GM23338 (cell line): ENCODE measurements at regions not wholly inside any gene's neighbourhood (a gene's known extent, or its start where the extent isn't known, plus 50 kb on each side); places are given as distances from the start of the nearest gene placed in this dataset.

Source experiments
- CREB1 ChIP-seq: fragments of 250-450 bp; sonication (Bioruptor Pico); IDR thresholded peaks from 2 replicates; pipeline ENCODE4 v1.5.0; 2020; ENCODE audit warnings: low read depth, mild to moderate bottlenecking, moderate library complexity
- EZH2 ChIP-seq: fragments of 200-600 bp; sonication (generic); IDR thresholded peaks from one replicate; pipeline ENCODE4 v1.8.0; 2017; ENCODE audit warnings: antibody characterized with exemption, mild to moderate bottlenecking, low read depth; ENCODE audit not compliant: unreplicated experiment
- EZH2phosphoT487 ChIP-seq: fragments of 200-600 bp; sonication (generic); IDR thresholded peaks from one replicate; pipeline ENCODE4 v1.8.1; 2018; ENCODE audit warnings: antibody characterized with exemption; ENCODE audit not compliant: unreplicated experiment
- JUNB ChIP-seq: IDR thresholded peaks from one replicate; pipeline ENCODE4 v1.6.1; 2016; ENCODE audit warnings: antibody characterized with exemption; ENCODE audit not compliant: unreplicated experiment
- NANOG ChIP-seq: IDR thresholded peaks from 2 replicates; pipeline ENCODE4 v1.6.1; 2016; ENCODE audit warnings: antibody characterized with exemption, borderline replicate concordance
- POLR2AphosphoS5 ChIP-seq: IDR thresholded peaks from 2 replicates; pipeline ENCODE4 v1.6.1; 2016; ENCODE audit warnings: antibody characterized with exemption, low read depth
- REST ChIP-seq: IDR thresholded peaks from one replicate; pipeline ENCODE4 v1.6.1; 2018; ENCODE audit warnings: antibody characterized with exemption; ENCODE audit not compliant: unreplicated experiment
- ZNF462 ChIP-seq: fragments of 250-450 bp; sonication (Bioruptor Pico); IDR thresholded peaks from 2 replicates; pipeline ENCODE4 v1.5.0; 2020; ENCODE audit warnings: mild to moderate bottlenecking, moderate library complexity
- TF ChIP-seq, protein P1 (sequence below), 2 experiments: fragments of 200-600 bp in 1 of 2; sonication (generic) in 1 of 2; conservative IDR thresholded peaks; 2 replicates each; pipeline versions ENCODE4 v1.5.1 to v1.6.1; 2016 to 2017; ENCODE audit warnings: antibody characterized with exemption in 2 of 2, low read depth in 2 of 2, mild to moderate bottlenecking in 2 of 2, moderate library complexity in 1 of 2

DNA sequence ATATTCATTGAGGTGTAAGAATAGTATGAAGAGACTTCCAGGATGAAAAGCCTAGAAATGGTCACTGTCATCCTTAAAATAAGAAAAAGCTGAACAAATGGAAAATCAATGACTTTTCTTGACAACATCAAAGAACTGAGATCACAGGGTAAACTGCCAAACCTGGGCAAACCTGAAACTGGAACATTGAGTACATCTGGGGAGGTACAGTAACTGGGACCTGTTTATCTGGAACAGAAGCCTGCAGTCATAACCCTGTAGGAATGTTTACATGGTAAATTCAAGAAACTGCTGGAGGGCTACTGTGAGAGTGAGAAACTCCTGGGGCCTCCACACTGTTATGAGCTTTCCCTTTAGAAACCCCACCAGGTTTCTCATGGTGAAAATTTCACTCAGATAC is 130.1 kb upstream of the PIRT start:
- TF ChIP-seq EZH2 (no peak), POLR2AphosphoS5 (no peak), CREB1 (CRISPR knock-in tag) (no peak), EZH2phosphoT487 (no peak), REST (no peak), NANOG (no peak), JUNB (no peak), ZNF462 (CRISPR knock-in tag) (no peak)
- TF ChIP-seq, protein P1, sequence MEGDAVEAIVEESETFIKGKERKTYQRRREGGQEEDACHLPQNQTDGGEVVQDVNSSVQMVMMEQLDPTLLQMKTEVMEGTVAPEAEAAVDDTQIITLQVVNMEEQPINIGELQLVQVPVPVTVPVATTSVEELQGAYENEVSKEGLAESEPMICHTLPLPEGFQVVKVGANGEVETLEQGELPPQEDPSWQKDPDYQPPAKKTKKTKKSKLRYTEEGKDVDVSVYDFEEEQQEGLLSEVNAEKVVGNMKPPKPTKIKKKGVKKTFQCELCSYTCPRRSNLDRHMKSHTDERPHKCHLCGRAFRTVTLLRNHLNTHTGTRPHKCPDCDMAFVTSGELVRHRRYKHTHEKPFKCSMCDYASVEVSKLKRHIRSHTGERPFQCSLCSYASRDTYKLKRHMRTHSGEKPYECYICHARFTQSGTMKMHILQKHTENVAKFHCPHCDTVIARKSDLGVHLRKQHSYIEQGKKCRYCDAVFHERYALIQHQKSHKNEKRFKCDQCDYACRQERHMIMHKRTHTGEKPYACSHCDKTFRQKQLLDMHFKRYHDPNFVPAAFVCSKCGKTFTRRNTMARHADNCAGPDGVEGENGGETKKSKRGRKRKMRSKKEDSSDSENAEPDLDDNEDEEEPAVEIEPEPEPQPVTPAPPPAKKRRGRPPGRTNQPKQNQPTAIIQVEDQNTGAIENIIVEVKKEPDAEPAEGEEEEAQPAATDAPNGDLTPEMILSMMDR (conservative IDR thresholded peaks at IDR 0.05; ENCODE audit: low read depth in 2 of 2), result no peak
